Ishikawa (cell line): ENCODE measurements at regions not wholly inside any gene's neighbourhood (a gene's known extent, or its start where the extent isn't known, plus 50 kb on each side); places are given as distances from the start of the nearest gene placed in this dataset.

ENCODE experiments used
- EP300 ChIP-seq: IDR thresholded peaks from 2 replicates; pipeline ENCODE4 v1.6.1; 2012; ENCODE audit warnings: borderline replicate concordance
- MAX ChIP-seq: IDR thresholded peaks from 2 replicates; pipeline ENCODE4 v1.6.1; 2012
- NFIC ChIP-seq: IDR thresholded peaks from 2 replicates; pipeline ENCODE4 v1.6.1; 2012

DNA sequence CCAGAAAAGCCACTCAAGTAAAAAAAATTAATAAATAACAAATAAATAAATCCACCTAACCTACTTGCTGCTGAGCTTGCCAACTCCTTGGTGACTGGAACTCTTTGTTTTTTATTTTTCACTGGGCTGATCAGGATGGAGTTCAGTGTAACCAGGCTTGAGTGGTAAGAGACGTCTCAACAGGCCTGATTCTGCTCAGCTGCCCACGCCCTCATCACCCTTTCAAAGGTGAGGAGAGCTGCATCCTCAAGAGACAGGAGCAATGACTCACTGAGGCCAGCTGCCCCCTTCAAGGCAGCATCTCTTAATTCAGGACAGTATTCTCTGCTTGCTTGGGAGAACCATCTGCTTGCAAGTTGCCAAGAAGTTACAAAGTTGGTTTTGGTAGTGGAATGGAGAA lies 111.9 kb upstream of the CPM start:
- TF ChIP-seq EP300 (no peak), MAX (no peak), NFIC (no peak)
